GM12873 (cell line): ENCODE measurements at regions not wholly inside any gene's neighbourhood (a gene's known extent, or its start where the extent isn't known, plus 50 kb on each side); places are given as distances from the start of the nearest gene placed in this dataset.

Source experiments
- CTCF ChIP-seq: IDR thresholded peaks from 2 replicates; pipeline ENCODE4 v1.5.1; 2012; ENCODE audit warnings: low read depth, mild to moderate bottlenecking, moderate library complexity, low read length, control low read depth; ENCODE audit not compliant: insufficient read depth; ENCODE audit errors: missing control alignments

- no peak for TF ChIP-seq CTCF
These were observed 265.1 kb upstream of the EDNRB start for GRCh38 chr13:78183732-78184131.

GRCh38 chr13:78182813-78183212, 264.2 kb upstream of the EDNRB start:
- TF ChIP-seq CTCF: no peak

GRCh38 chr13:78177306-78177705, 258.7 kb upstream of the EDNRB start:
- no peak for TF ChIP-seq CTCF

- no peak for TF ChIP-seq CTCF
These were observed 258.2 kb upstream of the EDNRB start for GRCh38 chr13:78176880-78177279.

- TF ChIP-seq CTCF: no peak
These were observed 250.8 kb upstream of the EDNRB start for GRCh38 chr13:78169386-78169785.

- no peak for TF ChIP-seq CTCF
These were observed 250.3 kb upstream of the EDNRB start for GRCh38 chr13:78168981-78169380.

- TF ChIP-seq CTCF: no peak
These were observed 242.6 kb upstream of the EDNRB start for GRCh38 chr13:78161266-78161665.
